NB4 (cell line): ENCODE measurements at regions not wholly inside any gene's neighbourhood (a gene's known extent, or its start where the extent isn't known, plus 50 kb on each side); places are given as distances from the start of the nearest gene placed in this dataset.

Experiments used
- TF ChIP-seq, protein P1 (sequence below): IDR thresholded peaks from 2 replicates; pipeline ENCODE4 v1.6.1; 2011; ENCODE audit warnings: low read depth, low read length
- TF ChIP-seq, protein P2 (sequence below): IDR thresholded peaks from one replicate; pipeline ENCODE4 v1.5.1; 2012; ENCODE audit warnings: low read depth, low read length

DNA sequence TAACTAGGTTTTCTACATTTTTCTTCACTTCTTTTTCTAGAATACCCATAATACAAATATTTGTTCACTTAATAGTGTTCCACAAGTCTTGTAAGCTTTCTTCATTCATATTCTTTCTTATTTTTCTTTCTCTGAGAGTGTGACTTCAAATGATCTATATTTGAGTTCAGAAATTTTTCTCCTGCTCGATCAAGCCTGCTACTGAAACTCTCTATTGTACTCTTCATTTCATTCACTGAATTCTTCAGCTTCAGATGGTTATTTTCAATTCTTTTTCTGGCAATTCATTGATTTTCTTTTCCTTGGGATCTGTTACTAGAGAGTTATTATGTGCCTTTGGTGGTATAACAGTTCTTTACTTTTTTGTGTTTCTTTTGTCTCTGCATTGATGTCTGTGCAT is 82.5 kb upstream of the CAMK1G start:
- TF ChIP-seq, protein P1, sequence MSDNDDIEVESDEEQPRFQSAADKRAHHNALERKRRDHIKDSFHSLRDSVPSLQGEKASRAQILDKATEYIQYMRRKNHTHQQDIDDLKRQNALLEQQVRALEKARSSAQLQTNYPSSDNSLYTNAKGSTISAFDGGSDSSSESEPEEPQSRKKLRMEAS, result no peak
- TF ChIP-seq, protein P2, sequence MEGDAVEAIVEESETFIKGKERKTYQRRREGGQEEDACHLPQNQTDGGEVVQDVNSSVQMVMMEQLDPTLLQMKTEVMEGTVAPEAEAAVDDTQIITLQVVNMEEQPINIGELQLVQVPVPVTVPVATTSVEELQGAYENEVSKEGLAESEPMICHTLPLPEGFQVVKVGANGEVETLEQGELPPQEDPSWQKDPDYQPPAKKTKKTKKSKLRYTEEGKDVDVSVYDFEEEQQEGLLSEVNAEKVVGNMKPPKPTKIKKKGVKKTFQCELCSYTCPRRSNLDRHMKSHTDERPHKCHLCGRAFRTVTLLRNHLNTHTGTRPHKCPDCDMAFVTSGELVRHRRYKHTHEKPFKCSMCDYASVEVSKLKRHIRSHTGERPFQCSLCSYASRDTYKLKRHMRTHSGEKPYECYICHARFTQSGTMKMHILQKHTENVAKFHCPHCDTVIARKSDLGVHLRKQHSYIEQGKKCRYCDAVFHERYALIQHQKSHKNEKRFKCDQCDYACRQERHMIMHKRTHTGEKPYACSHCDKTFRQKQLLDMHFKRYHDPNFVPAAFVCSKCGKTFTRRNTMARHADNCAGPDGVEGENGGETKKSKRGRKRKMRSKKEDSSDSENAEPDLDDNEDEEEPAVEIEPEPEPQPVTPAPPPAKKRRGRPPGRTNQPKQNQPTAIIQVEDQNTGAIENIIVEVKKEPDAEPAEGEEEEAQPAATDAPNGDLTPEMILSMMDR, result no peak
